ENCODE measurements at regions not wholly inside any gene's neighbourhood (a gene's known extent, or its start where the extent isn't known, plus 50 kb on each side); places are given as distances from the start of the nearest gene placed in this dataset.

DNA sequence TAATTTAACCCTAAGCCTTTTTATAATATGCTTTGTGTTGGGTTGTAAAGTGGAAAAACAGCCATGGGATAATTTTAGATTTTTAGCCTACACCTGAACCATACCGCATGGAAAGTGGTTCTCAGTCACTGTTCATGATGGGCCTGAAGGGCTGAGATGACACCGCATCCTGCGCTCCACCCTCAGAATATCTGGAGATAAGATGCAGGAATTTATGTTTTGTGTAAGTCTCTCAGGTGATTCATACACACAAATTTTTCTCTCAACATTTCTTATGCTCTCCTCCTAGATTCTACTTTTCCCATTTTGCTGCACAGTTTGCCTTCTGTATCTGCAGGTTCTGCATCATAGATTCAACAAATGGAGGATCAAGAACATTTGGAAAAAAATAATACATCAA is 191.3 kb upstream of the PHACTR1 start:
- no peak for TF ChIP-seq POLR2A (IDR thresholded peaks at IDR 0.05; ENCODE audit: low read length)
- TF ChIP-seq GATA1 (IDR thresholded peaks at IDR 0.05; ENCODE audit: low read depth, low read length) = no peak
